ENCODE measurements at regions not wholly inside any gene's neighbourhood (a gene's known extent, or its start where the extent isn't known, plus 50 kb on each side); places are given as distances from the start of the nearest gene placed in this dataset.

GRCh38 chr3:87993566-87993965, 65.2 kb downstream of the CGGBP1 start:
- Histone ChIP-seq H3K27me3 (replicated peaks; ENCODE audit: insufficient read depth, low read length) (no peaks in the 10 kb centered on the region), H3K9me2 (replicated peaks; ENCODE audit: insufficient read depth, low read length) (no peaks in the 10 kb centered on the region), H4K20me1 (ENCODE audit: insufficient read depth, low read length) (no peaks in the 10 kb centered on the region), H3K4me1 (ENCODE audit: low read length) (no peaks in the 10 kb centered on the region), H3K27ac (ENCODE audit: low read length) (no peak overlapping the region), H3K79me2 (ENCODE audit: low read length) (no peaks in the 10 kb centered on the region), H3K36me3 (replicated peaks; ENCODE audit: insufficient read depth, low read length) (no peaks in the 10 kb centered on the region), H2AFZ (ENCODE audit: low read length) (no peak overlapping the region), H3K4me3 (ENCODE audit: low read length) (no peak overlapping the region), H3K9me3 (replicated peaks; ENCODE audit: insufficient read depth, low read length) (no peaks in the 10 kb centered on the region), H3K9ac (ENCODE audit: low read length) (no peak overlapping the region), H3K4me2 (ENCODE audit: low read depth, low read length) (no peak overlapping the region), H3F3A (ENCODE audit: insufficient read depth, low read length) (no peaks in the 10 kb centered on the region)
- TF ChIP-seq EZH2 (optimal IDR thresholded peaks at IDR 0.05; ENCODE audit: low read depth, low read length) (no peak), CTCF (IDR thresholded peaks at IDR 0.05; ENCODE audit: low read length) (no peak), EZH2phosphoT487 (IDR thresholded peaks at IDR 0.05; ENCODE audit: low read length) (no peak)
- DNase-seq, result no peak

- Histone ChIP-seq H2AFZ (ENCODE audit: low read length) (no peak overlapping the region), H3K9me3 (replicated peaks; ENCODE audit: insufficient read depth, low read length) (no peaks in the 10 kb centered on the region), H3F3A (ENCODE audit: insufficient read depth, low read length) (no peaks in the 10 kb centered on the region), H3K27ac (ENCODE audit: low read length) (no peak overlapping the region), H3K79me2 (ENCODE audit: low read length) (no peaks in the 10 kb centered on the region), H3K4me3 (ENCODE audit: low read length) (no peak overlapping the region), H3K9me2 (replicated peaks; ENCODE audit: insufficient read depth, low read length) (no peaks in the 10 kb centered on the region), H3K4me1 (ENCODE audit: low read length) (no peaks in the 10 kb centered on the region), H3K4me2 (ENCODE audit: low read depth, low read length) (no peak overlapping the region), H3K27me3 (replicated peaks; ENCODE audit: insufficient read depth, low read length) (no peaks in the 10 kb centered on the region), H4K20me1 (ENCODE audit: insufficient read depth, low read length) (no peaks in the 10 kb centered on the region), H3K36me3 (replicated peaks; ENCODE audit: insufficient read depth, low read length) (no peaks in the 10 kb centered on the region), H3K9ac (ENCODE audit: low read length) (no peak overlapping the region)
- TF ChIP-seq EZH2 (optimal IDR thresholded peaks at IDR 0.05; ENCODE audit: low read depth, low read length), result no peak
- TF ChIP-seq EZH2phosphoT487 (IDR thresholded peaks at IDR 0.05; ENCODE audit: low read length), result no peak
- no peak for TF ChIP-seq CTCF (IDR thresholded peaks at IDR 0.05; ENCODE audit: low read length)
- no peak for DNase-seq
These were observed 70.9 kb downstream of the CGGBP1 start for GRCh38 chr3:87987952-87988351.

DNA sequence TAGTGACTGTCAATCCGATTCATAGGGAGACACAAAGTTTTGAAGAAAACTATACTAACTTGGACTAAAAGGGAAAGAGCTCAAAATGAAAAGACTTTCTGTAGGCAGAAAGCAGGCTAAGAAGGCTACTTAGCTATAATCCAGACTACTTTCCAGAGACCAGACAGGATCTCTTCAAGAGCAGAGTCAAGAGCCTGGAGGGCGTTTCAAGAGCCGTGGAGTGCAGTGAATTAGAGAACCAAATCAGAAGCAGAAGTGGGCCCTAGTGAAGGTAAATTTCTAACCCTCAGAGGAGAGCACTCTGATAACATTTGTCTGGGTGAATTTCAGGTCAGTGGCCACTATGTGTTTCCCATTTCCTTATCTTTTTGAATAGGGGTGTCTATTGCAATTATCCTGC, 76.4 kb downstream of the CGGBP1 start:
- H3K4me1 ChIP-seq (ENCODE audit: low read length), result no peaks in the 10 kb centered on the region

More for the DNA sequence above, 76.4 kb downstream of the CGGBP1 start:
- no peaks in the 10 kb centered on the region for H3K27me3 ChIP-seq (replicated peaks; ENCODE audit: insufficient read depth, low read length)
- no peak overlapping the region for H3K27ac ChIP-seq (ENCODE audit: low read length)
- no peaks in the 10 kb centered on the region for H3F3A ChIP-seq (ENCODE audit: insufficient read depth, low read length)
- H4K20me1 ChIP-seq (ENCODE audit: insufficient read depth, low read length), result no peaks in the 10 kb centered on the region
- H3K9me2 ChIP-seq (replicated peaks; ENCODE audit: insufficient read depth, low read length), result no peaks in the 10 kb centered on the region
- H3K9ac ChIP-seq (ENCODE audit: low read length), result no peak overlapping the region
- H3K4me2 ChIP-seq (ENCODE audit: low read depth, low read length), result no peak overlapping the region
- TF ChIP-seq EZH2 (optimal IDR thresholded peaks at IDR 0.05; ENCODE audit: low read depth, low read length) (no peak), CTCF (IDR thresholded peaks at IDR 0.05; ENCODE audit: low read length) (no peak), EZH2phosphoT487 (IDR thresholded peaks at IDR 0.05; ENCODE audit: low read length) (no peak)
- H3K4me3 ChIP-seq (ENCODE audit: low read length), result no peak overlapping the region
- H3K36me3 ChIP-seq (replicated peaks; ENCODE audit: insufficient read depth, low read length), result no peaks in the 10 kb centered on the region
- H2AFZ ChIP-seq (ENCODE audit: low read length), result no peak overlapping the region
- H3K79me2 ChIP-seq (ENCODE audit: low read length), result no peaks in the 10 kb centered on the region
- DNase-seq, result no peak
- H3K9me3 ChIP-seq (replicated peaks; ENCODE audit: insufficient read depth, low read length), result no peaks in the 10 kb centered on the region
